Germinal center (tissue), 1 donor: ENCODE measurements at regions not wholly inside any gene's neighbourhood (a gene's known extent, or its start where the extent isn't known, plus 50 kb on each side); places are given as distances from the start of the nearest gene placed in this dataset.

ENCODE experiments used
- DNase-seq: peaks from one replicate; pipeline ENCODE4 v3.0.0; 2012; ENCODE audit warnings: mixed read lengths, low spot score

GRCh38 chr12:131482199-131482598, 228.7 kb upstream of the SFSWAP start:
- no peak for DNase-seq

DNA sequence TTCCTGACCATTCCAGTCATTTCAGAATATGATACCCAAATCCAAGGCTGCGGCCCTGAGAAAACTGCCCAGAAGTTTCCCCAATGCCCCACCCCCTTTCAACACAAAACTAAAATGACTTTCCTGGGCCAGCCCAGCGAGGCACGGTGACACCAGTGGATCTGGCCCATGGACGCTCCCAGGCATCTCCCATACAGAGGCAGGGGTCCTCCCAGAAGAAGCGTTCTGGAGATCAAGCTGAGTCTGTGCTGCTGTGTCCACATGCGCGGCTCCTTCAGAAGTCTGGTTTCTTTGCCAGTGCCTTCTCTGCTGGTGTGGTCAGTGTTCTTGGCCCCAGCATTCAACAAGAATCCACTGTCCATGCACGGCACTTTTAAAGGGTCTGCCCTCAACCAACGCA, 228.2 kb upstream of the SFSWAP start:
- DNase-seq, result no peak

GRCh38 chr12:131486451-131487230, 224.2 kb upstream of the SFSWAP start:
- DNase-seq, result no peak

GRCh38 chr12:131487388-131488124, 223.3 kb upstream of the SFSWAP start:
- no peak for DNase-seq

DNA sequence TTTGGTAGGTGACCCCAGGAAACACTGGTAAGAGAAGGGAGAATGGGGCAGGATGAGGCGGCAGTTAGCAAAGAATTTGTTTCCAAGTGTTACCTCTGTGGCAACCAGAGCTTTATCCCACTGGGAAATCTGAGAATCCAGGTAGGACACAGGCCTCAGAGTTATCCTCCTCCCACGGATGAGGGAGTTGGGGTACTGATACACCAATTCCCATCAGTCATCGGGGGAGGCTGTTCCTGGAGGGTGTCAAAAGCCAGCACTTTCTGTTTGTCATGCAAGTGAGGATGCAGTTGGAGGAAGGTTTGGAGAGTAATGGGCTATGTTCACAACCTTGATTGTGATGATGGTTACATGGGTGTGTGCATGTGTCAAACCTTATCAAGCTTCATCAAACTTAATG, 221.2 kb upstream of the SFSWAP start:
- no peak for DNase-seq

DNA sequence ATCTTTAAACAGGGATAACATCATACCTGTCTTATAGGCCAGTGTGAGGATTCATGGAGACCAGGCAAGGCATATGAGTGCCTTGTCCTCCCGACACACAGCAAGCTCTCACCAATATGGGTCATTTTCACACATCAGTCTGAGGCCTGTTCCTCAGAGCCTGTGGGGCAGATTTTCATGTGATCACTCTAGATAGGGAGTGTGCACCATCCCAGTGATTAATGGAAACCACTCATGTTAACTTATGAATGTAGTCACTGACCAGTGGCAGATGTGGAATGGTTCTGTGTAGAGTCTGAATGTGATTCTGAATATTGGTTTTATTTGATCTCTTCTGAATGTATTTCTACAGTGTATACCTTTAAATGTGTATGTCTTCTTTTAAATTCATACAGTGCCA, 219.7 kb upstream of the SFSWAP start:
- no peak for DNase-seq

- no peak for DNase-seq
These were observed 218.9 kb upstream of the SFSWAP start for GRCh38 chr12:131491916-131492490.

DNA sequence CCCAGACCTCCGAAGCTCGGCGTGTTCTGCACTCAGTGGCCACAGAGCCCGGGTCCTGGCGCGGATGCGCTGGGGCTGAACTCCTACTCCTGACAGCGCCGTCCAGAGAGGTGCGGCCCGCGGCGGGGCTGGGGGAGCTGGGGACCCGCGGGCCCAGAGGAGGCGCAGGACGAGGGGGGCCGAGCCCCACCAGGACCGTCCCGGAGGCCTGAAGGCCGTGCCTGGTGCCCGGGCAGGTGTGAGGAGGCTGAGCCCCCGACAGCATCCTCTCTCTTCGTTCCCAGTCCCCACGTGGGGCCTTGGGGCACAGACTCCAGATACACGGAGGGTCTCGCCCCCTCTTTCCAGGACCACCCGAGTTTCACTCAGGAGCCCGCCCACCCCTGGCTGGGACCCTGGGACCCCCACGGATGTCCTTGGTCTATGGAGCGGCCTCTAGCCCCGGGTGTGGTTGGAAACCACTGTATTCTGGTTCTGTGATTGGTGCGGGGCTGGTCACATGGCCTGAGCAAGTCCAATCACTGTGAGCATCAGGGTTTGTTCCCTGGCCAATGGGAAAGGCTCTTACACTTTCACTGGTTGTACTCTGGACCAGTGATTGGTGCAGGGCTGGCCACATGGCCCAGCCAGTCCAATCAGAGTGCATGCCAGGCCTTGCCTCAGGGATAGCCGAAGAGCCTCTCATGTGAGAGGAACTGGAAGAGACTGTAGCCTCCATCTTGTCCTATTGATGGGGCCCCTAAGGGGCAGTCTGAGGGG, 217.6 kb upstream of the SFSWAP start:
- no peak for DNase-seq

- no peak for DNase-seq
These were observed 216.7 kb upstream of the SFSWAP start for GRCh38 chr12:131494216-131494615.

DNA sequence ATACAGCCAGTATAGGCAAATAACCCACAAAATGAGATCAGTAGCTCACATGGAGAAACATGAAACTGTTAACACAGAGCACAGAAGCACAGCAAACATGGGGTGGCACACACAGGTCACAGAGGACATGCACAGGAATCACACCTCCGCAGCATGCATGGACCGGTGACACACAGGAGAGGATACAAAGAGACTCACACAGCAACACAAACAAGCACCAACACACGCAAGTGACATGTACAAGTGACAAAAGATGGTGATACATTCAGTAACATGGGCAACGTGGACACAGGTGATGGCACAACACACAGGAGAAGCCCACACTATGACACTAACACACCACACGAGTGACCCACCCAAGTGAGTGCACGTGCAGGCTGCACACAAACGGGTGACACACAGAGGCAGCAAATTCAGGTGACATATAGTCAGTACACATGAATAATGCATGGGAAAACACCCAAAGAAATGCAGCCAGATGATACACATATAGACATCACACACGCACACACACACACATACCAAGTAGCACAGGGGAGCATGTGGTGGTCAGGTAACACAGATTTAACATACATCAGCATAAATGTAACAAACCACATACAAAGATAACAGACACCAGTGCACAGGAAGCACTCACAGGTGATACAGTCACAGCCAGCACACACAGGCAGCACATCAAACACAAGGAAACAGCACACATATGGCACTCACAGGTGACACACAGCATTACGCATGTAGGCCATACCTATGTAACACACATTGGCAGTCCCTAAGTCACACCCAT, 216.0 kb upstream of the SFSWAP start:
- no peak for DNase-seq

DNA sequence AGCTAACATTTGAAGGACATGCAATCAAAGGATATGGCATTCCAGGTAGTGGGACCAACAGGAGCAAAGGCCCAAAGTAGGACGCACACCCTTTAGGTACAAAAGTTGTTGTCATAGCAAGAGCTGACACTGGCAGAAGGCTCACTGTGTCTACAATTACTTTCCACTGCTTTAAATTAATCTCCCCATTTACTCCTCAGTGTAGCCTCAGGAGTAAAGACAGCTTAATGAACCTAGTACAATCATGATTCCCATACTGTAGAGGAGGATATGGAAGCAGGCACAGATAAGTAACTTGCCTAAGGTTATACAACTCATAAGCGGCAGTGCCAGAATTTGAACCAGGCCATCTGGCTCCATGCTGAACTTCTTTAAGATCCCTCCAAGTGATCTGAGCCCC, 212.9 kb upstream of the SFSWAP start:
- no peak for DNase-seq

- DNase-seq, result no peak
These were observed 211.6 kb upstream of the SFSWAP start for GRCh38 chr12:131499160-131499863.

DNA sequence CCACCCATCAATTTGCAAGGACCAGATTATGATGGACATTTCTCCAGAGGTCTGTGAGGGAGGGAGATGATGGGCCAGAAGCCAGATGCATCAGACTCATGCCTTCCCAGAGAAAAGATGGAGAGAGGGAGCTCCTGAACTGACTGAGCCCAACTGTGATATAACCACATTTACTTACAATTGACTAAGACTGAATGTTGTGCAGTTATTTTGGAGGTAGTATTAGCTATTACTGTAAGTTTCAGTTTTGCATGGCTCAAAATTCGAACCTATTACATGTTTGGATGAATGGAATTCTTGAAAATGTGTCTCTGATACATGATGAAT, 211.1 kb upstream of the SFSWAP start:
- DNase-seq, result no peak

DNA sequence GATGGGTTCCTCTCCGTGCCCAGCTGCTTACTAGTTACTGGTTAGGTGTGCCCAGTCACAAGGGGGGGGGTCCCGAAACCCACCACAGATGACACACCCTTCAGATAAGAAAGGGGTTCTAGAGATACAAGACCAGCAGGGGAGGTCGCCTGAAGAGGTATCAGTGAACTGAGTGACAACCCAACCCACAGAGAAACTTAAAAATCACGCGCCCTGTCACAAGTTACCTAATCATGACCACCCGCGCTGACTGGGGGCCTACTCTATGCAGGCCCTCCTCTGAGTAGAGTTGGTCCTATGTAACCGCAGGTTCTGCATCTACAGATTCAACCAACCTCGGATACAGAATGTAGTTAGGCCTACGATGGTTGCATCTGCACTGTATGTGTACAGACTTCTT, 210.3 kb upstream of the SFSWAP start:
- DNase-seq, result no peak

DNA sequence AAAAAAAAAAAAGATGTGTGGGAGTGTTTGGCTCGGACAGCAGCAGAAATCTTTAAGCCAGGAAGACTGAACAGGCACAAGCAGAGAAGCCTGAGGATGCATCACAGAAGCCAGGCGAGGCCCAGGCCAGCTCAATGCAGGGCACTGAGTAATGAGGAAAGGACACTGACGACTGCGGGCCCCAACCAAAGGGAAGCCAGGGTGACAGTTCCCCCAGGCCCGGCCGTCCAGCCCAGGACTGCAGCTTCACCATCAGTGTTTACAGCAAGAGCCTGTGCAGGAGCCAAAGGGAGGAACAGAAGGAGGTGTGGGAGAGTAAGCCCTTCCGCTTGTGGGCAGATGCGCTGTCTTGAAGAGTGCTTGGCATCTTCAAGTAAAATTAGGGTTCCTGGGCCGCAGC, 205.3 kb upstream of the SFSWAP start:
- DNase-seq, result no peak

DNA sequence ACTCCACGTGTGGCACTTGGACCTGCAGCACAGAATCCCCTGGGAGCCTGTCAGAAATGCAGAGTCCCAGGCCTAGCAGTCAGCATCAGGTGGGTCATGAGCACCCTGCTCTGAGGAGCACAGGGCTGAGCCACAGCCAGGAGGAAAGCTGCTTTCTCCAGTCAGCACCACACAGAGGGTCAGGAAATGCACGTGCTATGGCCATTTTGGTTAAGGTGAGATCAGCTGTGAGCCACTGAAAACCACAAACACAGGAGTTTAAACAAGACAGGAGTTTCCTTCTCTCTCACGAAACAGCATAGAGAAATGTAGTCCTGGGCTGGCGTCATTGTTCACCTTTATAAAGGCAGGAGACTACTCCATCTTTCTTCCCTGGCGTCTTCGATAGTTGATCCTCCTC, 204.5 kb upstream of the SFSWAP start:
- DNase-seq, result no peak

GRCh38 chr12:131507094-131507493, 203.8 kb upstream of the SFSWAP start:
- no peak for DNase-seq

- no peak for DNase-seq
These were observed 203.0 kb upstream of the SFSWAP start for GRCh38 chr12:131507881-131508280.

DNA sequence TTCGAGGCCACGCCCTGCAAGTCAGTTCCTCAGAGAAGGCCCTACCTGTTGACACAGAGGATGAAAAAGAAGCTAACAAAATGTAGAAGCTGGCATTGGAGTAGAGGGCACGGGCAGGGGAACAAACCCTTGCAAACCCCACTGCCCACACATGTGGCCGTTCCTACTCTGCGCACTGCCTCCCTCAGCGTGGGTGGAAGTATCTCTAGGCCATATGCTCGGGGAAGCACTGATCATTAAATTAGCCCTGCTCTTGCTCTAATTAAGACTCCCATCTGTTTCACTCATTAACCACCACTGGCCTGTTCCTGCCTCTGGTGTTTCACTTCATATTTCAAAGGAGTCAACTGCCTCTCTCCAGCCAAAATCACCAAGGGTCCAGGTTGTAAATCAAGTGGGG, 201.2 kb upstream of the SFSWAP start:
- DNase-seq, result no peak

- no peak for DNase-seq
These were observed 200.5 kb upstream of the SFSWAP start for GRCh38 chr12:131510431-131510830.

DNA sequence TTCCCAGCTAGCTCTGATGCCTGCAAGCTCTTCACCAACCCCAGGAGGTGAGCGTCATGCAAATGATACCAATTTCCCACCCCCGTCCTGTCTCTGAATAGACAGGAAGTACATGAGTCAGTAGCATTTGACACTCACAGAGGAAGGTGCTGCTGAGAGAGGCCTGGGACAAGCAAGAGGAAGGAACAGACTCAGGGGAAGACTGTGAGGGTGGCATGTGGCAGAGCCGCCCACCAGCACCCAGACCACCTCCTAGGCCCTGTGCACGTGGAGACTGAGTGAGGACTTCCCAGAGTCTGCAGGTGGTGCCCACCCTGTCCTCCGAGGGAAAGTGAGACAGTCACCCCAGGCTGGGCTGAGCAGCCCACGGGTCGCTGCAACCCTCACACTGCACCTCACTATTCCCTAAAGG, 199.5 kb upstream of the SFSWAP start:
- DNase-seq, result peak; percentile 82
